ENCODE measurements at regions not wholly inside any gene's neighbourhood (a gene's known extent, or its start where the extent isn't known, plus 50 kb on each side); places are given as distances from the start of the nearest gene placed in this dataset.

GRCh38 chr4:127217586-127218229 lies 415.0 kb upstream of the INTU start:
- peaks cover 14% of the 10 kb centered on the region; the same call in 1 of the 2 replicates for H3K9me3 Mint-ChIP-seq
- CTCF ChIA-PET: no interaction called here
- no peak overlapping the region for H3K4me3 Mint-ChIP-seq
- no peaks in the 10 kb centered on the region for H3K4me1 Mint-ChIP-seq
- POLR2A ChIA-PET: no interaction called here
- ATAC-seq: no peak
- H3K27ac Mint-ChIP-seq: no peak overlapping the region
- TF ChIP-seq ZNF532 (CRISPR knock-in tag; IDR thresholded peaks at IDR 0.05; ENCODE audit: borderline replicate concordance): no peak
- TF ChIP-seq ZBTB43 (CRISPR knock-in tag; IDR thresholded peaks at IDR 0.05): no peak
- no peak for TF ChIP-seq ZNF121 (CRISPR knock-in tag; IDR thresholded peaks at IDR 0.05)
- TF ChIP-seq TEAD1 (CRISPR knock-in tag; IDR thresholded peaks at IDR 0.05): no peak
- no peak for TF ChIP-seq USF2 (CRISPR knock-in tag; IDR thresholded peaks at IDR 0.05)
- TF ChIP-seq RELA (CRISPR knock-in tag; IDR thresholded peaks at IDR 0.05; ENCODE audit: borderline replicate concordance): no peak
- H3K36me3 Mint-ChIP-seq: peaks cover 3% of the 10 kb centered on the region; the same call in 1 of the 2 replicates
- DNase-seq (ENCODE audit: low spot score): no peak
- no peaks in the 10 kb centered on the region for H3K27me3 Mint-ChIP-seq (ENCODE audit: low read depth)

- POLR2A ChIA-PET: no interaction called here
These were observed 413.5 kb upstream of the INTU start for GRCh38 chr4:127219232-127219631.

GRCh38 chr4:127224556-127224955 lies 408.2 kb upstream of the INTU start:
- no peak for DNase-seq (ENCODE audit: low spot score)
- ATAC-seq: no peak
- no peak overlapping the region for H3K27ac Mint-ChIP-seq
- ChIA-PET POLR2A (no interaction called here), CTCF (interaction anchor here (1.0 kb wide), 1 partner anchor 176 kb away, joined by 3 read pairs; no protein-coding TSS in a partner anchor)
- H3K36me3 Mint-ChIP-seq: peaks cover 6% of the 10 kb centered on the region; the same call in 1 of the 2 replicates
- no peaks in the 10 kb centered on the region for H3K4me1 Mint-ChIP-seq
- peaks cover 16% of the 10 kb centered on the region; the same call in 1 of the 2 replicates for H3K9me3 Mint-ChIP-seq
- no peak overlapping the region for H3K4me3 Mint-ChIP-seq
- H3K27me3 Mint-ChIP-seq (ENCODE audit: low read depth): no peaks in the 10 kb centered on the region
- TF ChIP-seq RELA (CRISPR knock-in tag; IDR thresholded peaks at IDR 0.05; ENCODE audit: borderline replicate concordance) (no peak), ERG (CRISPR knock-in tag; IDR thresholded peaks at IDR 0.05) (no peak), ZNF396 (CRISPR knock-in tag; IDR thresholded peaks at IDR 0.05; ENCODE audit: borderline replicate concordance) (no peak), HMGXB4 (CRISPR knock-in tag; IDR thresholded peaks at IDR 0.05) (no peak), SP1 (CRISPR knock-in tag; conservative IDR thresholded peaks at IDR 0.05) (no peak), E2F5 (CRISPR knock-in tag; IDR thresholded peaks at IDR 0.05) (no peak), EMX1 (CRISPR knock-in tag; IDR thresholded peaks at IDR 0.05) (no peak)

More at GRCh38 chr4:127219232-127219631, 413.5 kb upstream of the INTU start:
- DNase-seq (ENCODE audit: low spot score) (no peak), ATAC-seq (no peak)
- Mint-ChIP-seq H3K9me3 (peaks cover 14% of the 10 kb centered on the region; the same call in 1 of the 2 replicates), H3K27me3 (ENCODE audit: low read depth) (no peaks in the 10 kb centered on the region), H3K36me3 (peaks cover 3% of the 10 kb centered on the region; the same call in 1 of the 2 replicates), H3K27ac (no peak overlapping the region), H3K4me3 (no peak overlapping the region), H3K4me1 (no peaks in the 10 kb centered on the region)
- no peak for TF ChIP-seq ZNF219 (CRISPR knock-in tag; IDR thresholded peaks at IDR 0.05; ENCODE audit: borderline replicate concordance)
- no peak for TF ChIP-seq ZBTB43 (CRISPR knock-in tag; IDR thresholded peaks at IDR 0.05)
- no peak for TF ChIP-seq CDX4 (CRISPR knock-in tag; IDR thresholded peaks at IDR 0.05; ENCODE audit: borderline replicate concordance)
- no peak for TF ChIP-seq ESRRA (CRISPR knock-in tag; IDR thresholded peaks at IDR 0.05; ENCODE audit: borderline replicate concordance)
- TF ChIP-seq NR2C2 (CRISPR knock-in tag; IDR thresholded peaks at IDR 0.05): no peak
- TF ChIP-seq CREM (CRISPR knock-in tag; IDR thresholded peaks at IDR 0.05): no peak
- CTCF ChIA-PET: no interaction called here
